IMR-90 (cell line): ENCODE measurements at regions not wholly inside any gene's neighbourhood (a gene's known extent, or its start where the extent isn't known, plus 50 kb on each side); places are given as distances from the start of the nearest gene placed in this dataset.

Experiments used
- BHLHE40 ChIP-seq: fragments of 150-350 bp; IDR thresholded peaks from 2 replicates; pipeline ENCODE4 v1.6.1; 2016; ENCODE audit warnings: mild to moderate bottlenecking, low read depth, low read length
- MXI1 ChIP-seq: IDR thresholded peaks from 2 replicates; pipeline ENCODE4 v1.6.1; 2012; ENCODE audit warnings: low read depth, mild to moderate bottlenecking, low read length, moderate library complexity, borderline replicate concordance
- POLR2A ChIP-seq: IDR thresholded peaks from 2 replicates; pipeline ENCODE4 v1.6.1; 2012; ENCODE audit warnings: mild to moderate bottlenecking, low read depth, low read length
- RCOR1 ChIP-seq: IDR thresholded peaks from 2 replicates; pipeline ENCODE4 v1.6.1; 2012; ENCODE audit warnings: mild to moderate bottlenecking, low read length, improper control_type of control experiment; ENCODE audit not compliant: insufficient replicate concordance
- TF ChIP-seq, protein P1 (sequence below): conservative IDR thresholded peaks from 2 replicates; pipeline ENCODE4 v1.5.1; 2012; ENCODE audit warnings: mild to moderate bottlenecking, low read depth, low read length, improper control_type of control experiment
- TF ChIP-seq, protein P2 (sequence below): fragments of 150-350 bp; IDR thresholded peaks from 2 replicates; pipeline ENCODE4 v1.6.1; 2017; ENCODE audit warnings: mild to moderate bottlenecking, antibody characterized with exemption, low read length, low read depth

DNA sequence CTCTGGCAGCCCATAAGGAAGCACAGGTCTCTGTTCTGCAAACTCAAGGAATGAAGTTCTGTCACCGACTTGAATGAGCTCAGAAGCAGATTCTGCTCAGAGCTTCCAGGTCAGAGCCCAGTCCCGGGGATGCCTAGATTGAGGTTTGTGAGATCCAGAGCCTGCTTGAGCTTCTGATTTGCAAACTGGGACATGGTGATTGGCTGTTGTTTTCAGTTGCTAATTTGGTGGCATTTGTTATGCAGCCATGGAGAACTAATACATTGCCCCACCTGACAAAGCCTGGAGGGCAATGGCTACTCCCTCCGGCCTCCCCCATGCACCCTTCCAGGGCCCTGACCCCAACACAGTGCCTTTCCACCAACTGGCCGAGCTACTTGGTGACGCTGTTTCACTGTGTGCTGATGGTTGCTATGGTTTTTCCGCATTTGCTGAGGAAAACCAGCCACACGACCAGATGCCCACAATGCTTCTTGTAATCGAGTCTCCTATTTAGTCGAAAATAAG lies 379.5 kb upstream of the ATP10A start:
- TF ChIP-seq, protein P1, sequence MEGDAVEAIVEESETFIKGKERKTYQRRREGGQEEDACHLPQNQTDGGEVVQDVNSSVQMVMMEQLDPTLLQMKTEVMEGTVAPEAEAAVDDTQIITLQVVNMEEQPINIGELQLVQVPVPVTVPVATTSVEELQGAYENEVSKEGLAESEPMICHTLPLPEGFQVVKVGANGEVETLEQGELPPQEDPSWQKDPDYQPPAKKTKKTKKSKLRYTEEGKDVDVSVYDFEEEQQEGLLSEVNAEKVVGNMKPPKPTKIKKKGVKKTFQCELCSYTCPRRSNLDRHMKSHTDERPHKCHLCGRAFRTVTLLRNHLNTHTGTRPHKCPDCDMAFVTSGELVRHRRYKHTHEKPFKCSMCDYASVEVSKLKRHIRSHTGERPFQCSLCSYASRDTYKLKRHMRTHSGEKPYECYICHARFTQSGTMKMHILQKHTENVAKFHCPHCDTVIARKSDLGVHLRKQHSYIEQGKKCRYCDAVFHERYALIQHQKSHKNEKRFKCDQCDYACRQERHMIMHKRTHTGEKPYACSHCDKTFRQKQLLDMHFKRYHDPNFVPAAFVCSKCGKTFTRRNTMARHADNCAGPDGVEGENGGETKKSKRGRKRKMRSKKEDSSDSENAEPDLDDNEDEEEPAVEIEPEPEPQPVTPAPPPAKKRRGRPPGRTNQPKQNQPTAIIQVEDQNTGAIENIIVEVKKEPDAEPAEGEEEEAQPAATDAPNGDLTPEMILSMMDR: no peak
- TF ChIP-seq, protein P2, sequence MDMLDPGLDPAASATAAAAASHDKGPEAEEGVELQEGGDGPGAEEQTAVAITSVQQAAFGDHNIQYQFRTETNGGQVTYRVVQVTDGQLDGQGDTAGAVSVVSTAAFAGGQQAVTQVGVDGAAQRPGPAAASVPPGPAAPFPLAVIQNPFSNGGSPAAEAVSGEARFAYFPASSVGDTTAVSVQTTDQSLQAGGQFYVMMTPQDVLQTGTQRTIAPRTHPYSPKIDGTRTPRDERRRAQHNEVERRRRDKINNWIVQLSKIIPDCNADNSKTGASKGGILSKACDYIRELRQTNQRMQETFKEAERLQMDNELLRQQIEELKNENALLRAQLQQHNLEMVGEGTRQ: no peak
- TF ChIP-seq MXI1 (no peak), POLR2A (no peak), BHLHE40 (no peak), RCOR1 (no peak)
